ENCODE measurements at regions not wholly inside any gene's neighbourhood (a gene's known extent, or its start where the extent isn't known, plus 50 kb on each side); places are given as distances from the start of the nearest gene placed in this dataset.

DNA sequence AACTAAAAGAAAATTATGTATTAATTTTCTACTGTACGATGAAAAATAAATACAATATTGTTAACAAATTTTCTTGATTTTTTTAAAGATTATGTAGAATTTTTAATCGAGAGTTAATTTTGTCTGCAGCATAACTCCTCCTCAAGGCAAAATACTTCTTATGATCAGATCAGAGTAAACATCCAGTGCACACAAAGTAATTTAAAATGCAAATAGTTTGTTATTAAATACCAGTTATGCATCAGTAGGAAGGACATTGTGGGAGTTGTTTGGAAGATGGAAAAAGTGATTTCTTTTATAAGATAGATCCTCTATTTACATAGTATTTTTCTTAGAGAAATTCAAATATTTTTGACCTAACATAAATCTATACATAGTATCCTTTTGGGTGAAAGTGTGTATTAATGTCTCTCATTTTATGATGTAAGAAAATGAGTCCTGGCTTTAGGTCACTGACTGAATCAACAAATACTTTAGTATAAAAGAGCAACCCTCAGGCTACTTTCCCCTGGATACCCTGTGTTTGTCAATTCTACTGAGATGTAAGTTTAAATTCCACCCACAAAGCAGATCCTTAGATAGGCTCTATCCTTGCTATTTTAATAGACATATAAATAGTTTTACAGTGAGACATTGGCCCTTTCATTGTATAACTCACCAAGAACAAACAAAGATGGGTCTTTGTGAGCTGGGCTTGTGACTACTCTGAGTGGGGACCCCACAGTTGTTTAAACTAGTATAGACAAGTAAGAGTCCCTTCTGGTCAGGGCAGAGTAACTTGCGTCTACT lies 1133.7 kb downstream of the GATA3 start:
- DNase-seq (no peak), ATAC-seq (no peak)
- TF ChIP-seq, protein P1, sequence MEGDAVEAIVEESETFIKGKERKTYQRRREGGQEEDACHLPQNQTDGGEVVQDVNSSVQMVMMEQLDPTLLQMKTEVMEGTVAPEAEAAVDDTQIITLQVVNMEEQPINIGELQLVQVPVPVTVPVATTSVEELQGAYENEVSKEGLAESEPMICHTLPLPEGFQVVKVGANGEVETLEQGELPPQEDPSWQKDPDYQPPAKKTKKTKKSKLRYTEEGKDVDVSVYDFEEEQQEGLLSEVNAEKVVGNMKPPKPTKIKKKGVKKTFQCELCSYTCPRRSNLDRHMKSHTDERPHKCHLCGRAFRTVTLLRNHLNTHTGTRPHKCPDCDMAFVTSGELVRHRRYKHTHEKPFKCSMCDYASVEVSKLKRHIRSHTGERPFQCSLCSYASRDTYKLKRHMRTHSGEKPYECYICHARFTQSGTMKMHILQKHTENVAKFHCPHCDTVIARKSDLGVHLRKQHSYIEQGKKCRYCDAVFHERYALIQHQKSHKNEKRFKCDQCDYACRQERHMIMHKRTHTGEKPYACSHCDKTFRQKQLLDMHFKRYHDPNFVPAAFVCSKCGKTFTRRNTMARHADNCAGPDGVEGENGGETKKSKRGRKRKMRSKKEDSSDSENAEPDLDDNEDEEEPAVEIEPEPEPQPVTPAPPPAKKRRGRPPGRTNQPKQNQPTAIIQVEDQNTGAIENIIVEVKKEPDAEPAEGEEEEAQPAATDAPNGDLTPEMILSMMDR (IDR thresholded peaks at IDR 0.05): no peak
- Histone ChIP-seq H3K36me3 (ENCODE audit: low read depth) (no peaks in the 10 kb centered on the region), H3K9me3 (no peaks in the 10 kb centered on the region), H3K4me1 (ENCODE audit: low read depth) (no peaks in the 10 kb centered on the region), H3K4me3 (no peak overlapping the region)
- intact Hi-C loops (cut with DNase I, micrococcal nuclease): no loop called here

DNA sequence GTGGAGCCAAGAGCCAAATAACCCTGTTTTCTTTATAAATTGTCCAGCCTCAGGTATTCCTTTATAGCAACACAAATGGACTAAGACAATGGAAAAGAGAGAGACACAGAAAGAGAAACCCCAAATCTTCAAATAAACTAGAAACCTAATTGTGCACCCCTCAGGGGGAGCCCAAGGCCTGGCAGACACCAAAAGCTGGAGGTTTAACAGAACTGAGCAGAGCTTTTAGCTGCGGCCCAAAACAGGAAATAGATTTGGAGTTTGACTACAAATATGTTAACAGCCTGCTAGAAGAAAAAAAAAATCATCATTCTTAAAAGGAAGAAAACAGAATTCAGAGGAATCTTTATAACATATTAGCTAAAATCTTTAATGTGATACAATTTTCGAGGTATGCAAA lies 1135.0 kb downstream of the GATA3 start:
- ATAC-seq (no peak), DNase-seq (no peak)
- no peaks in the 10 kb centered on the region for H3K4me1 ChIP-seq (ENCODE audit: low read depth)
- H3K36me3 ChIP-seq (ENCODE audit: low read depth): no peaks in the 10 kb centered on the region
- TF ChIP-seq, protein P1 (IDR thresholded peaks at IDR 0.05): no peak
- intact Hi-C loops (cut with DNase I, micrococcal nuclease): no loop called here
- no peak overlapping the region for H3K4me3 ChIP-seq
- H3K9me3 ChIP-seq: no peaks in the 10 kb centered on the region

DNA sequence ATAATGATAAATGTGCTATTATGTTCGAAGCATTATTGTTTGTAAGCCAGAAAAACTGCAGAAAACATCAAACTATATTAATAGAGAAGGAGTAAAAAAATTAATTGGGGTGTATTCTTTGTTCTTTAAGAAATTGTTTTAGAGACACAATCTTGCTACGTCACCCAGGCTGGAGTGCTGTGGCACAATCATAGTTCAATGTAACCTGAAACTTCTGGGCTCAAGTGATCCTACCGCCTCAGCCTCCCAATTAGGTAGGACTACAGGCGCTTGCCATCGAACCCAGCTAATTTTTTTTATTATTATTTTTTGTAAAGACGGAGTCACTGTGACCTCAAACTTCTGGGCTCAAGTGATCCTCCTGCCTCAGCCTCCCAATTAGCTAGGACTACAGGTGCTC lies 1138.6 kb downstream of the GATA3 start:
- TF ChIP-seq, protein P1 (IDR thresholded peaks at IDR 0.05): no peak
- intact Hi-C loops (cut with DNase I, micrococcal nuclease): no loop called here

DNA sequence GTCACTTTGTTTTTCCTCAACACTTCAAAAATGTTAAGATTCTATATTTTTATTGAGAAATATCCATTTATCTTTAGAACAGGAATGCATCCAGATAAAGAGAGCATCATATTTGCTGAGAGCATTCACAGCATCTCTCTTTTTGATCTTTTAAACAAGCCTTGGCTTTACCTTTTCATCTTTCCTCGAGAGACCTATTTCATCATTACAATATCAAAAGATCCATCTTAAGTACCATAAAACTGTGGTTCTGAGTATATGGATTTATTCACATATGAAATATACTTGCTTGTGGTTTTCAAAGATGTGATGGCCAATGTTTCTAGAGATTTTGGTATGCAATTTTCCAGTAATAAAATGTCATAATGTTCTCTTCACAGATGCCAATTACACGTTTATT lies 1140.9 kb downstream of the GATA3 start:
- Histone ChIP-seq H3K4me3 (no peak overlapping the region), H3K9me3 (no peaks in the 10 kb centered on the region), H3K4me1 (ENCODE audit: low read depth) (no peaks in the 10 kb centered on the region), H3K36me3 (ENCODE audit: low read depth) (no peaks in the 10 kb centered on the region)
- ATAC-seq (no peak), DNase-seq (no peak)
- intact Hi-C loops (cut with DNase I, micrococcal nuclease): no loop called here
- TF ChIP-seq, protein P1 (IDR thresholded peaks at IDR 0.05): no peak

More for the DNA sequence above, 1138.6 kb downstream of the GATA3 start:
- Histone ChIP-seq H3K9me3 (no peaks in the 10 kb centered on the region), H3K36me3 (ENCODE audit: low read depth) (no peaks in the 10 kb centered on the region), H3K4me3 (no peak overlapping the region), H3K4me1 (ENCODE audit: low read depth) (no peaks in the 10 kb centered on the region)
- ATAC-seq: no peak
- no peak for DNase-seq

DNA sequence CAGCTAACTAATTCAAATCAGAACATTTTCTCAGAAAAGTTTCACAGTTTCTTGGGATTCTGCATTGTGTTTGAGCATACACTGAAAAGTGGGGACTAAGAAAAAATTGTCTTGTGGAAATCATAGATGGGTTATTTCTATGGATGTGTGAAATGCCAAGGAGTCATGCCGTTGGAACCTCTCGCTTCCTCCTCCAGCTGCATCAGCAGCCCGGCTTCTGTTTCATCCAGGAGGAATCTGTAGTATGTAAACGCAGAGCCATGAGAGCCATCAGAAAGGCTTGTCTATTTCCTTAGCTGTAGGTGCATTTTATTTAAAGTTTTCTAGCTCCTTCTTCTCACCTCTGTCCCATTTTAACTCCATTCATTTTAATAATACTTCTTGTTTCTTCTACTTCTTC lies 1144.1 kb downstream of the GATA3 start:
- H3K36me3 ChIP-seq (ENCODE audit: low read depth): no peaks in the 10 kb centered on the region
- H3K4me1 ChIP-seq (ENCODE audit: low read depth): no peaks in the 10 kb centered on the region
- TF ChIP-seq, protein P1 (IDR thresholded peaks at IDR 0.05): no peak
- intact Hi-C loops (cut with DNase I, micrococcal nuclease): no loop called here
- ATAC-seq: no peak
- H3K9me3 ChIP-seq: no peaks in the 10 kb centered on the region
- no peak overlapping the region for H3K4me3 ChIP-seq
- DNase-seq: no peak

All from mucosa of descending colon (tissue), 3 donors.